Keratinocyte (primary cell): ENCODE measurements at regions not wholly inside any gene's neighbourhood (a gene's known extent, or its start where the extent isn't known, plus 50 kb on each side); places are given as distances from the start of the nearest gene placed in this dataset.

Source experiments
- DNase-seq: peaks from one replicate; pipeline ENCODE4 v3.0.0-alpha.2; 2011; ENCODE audit warnings: low read depth, missing footprints, low spot score
- FAIRE-seq: peaks from 2 replicates; lab custom pipeline; 2011; peaks lifted over from hg19 to GRCh38; lab: Jason Lieb, UNC
- H2AFZ ChIP-seq: 2 replicates; pipeline ENCODE4 v1.6.0; 2012; ENCODE audit warnings: low read length, control low read depth, inconsistent platforms; ENCODE audit not compliant: control insufficient read depth
- H3K27ac ChIP-seq: 2 replicates; pipeline ENCODE4 v1.5.1; 2011; ENCODE audit warnings: low read length; ENCODE audit not compliant: control insufficient read depth, insufficient read depth
- H3K27me3 ChIP-seq: 3 replicates; pipeline ENCODE4 v1.6.0; 2011; ENCODE audit warnings: low read length; ENCODE audit not compliant: control insufficient read depth, insufficient read depth; ENCODE audit errors: extremely low read depth
- H3K36me3 ChIP-seq, 2 experiments: 2 replicates in 1 of 2; 3 replicates in 1 of 2; pipeline ENCODE4 v1.5.1; 2011; ENCODE audit warnings: low read length in 2 of 2, mild to moderate bottlenecking in 1 of 2; ENCODE audit not compliant: control insufficient read depth in 2 of 2, insufficient read depth in 2 of 2; ENCODE audit errors: extremely low read depth in 1 of 2
- H3K4me1 ChIP-seq: 3 replicates; pipeline ENCODE4 v1.5.1; 2011; ENCODE audit warnings: low read length; ENCODE audit not compliant: control insufficient read depth, insufficient read depth; ENCODE audit errors: extremely low read depth
- H3K4me2 ChIP-seq: 3 replicates; pipeline ENCODE4 v1.6.0; 2011; ENCODE audit warnings: low read depth, low read length; ENCODE audit not compliant: control insufficient read depth, insufficient read depth; ENCODE audit errors: extremely low read depth
- H3K4me3 ChIP-seq, 3 experiments: fragments of 200-600 bp in 1 of 3; sonication (generic) in 1 of 3; 2 replicates in 2 of 3; 3 replicates in 1 of 3; pipeline ENCODE4 v1.5.1; 2011 to 2016; ENCODE audit warnings: low read length in 3 of 3, mild to moderate bottlenecking in 3 of 3, control low read depth in 2 of 3, inconsistent platforms in 1 of 3, low read depth in 1 of 3, mixed read lengths in 1 of 3, mixed run types in 1 of 3, moderate library complexity in 1 of 3; ENCODE audit not compliant: control insufficient read depth in 2 of 3, insufficient read depth in 2 of 3; ENCODE audit errors: extremely low read depth in 1 of 3
- H3K79me2 ChIP-seq: 2 replicates; pipeline ENCODE4 v1.6.0; 2012; ENCODE audit warnings: low read length; ENCODE audit not compliant: control insufficient read depth, insufficient read depth
- H3K9ac ChIP-seq: 3 replicates; pipeline ENCODE4 v1.6.0; 2011; ENCODE audit warnings: low read length; ENCODE audit not compliant: control insufficient read depth, insufficient read depth; ENCODE audit errors: extremely low read depth
- H3K9me1 ChIP-seq: 3 replicates; pipeline ENCODE4 v1.6.0; 2011; ENCODE audit warnings: low read length; ENCODE audit not compliant: control insufficient read depth, insufficient read depth; ENCODE audit errors: extremely low read depth
- H3K9me3 ChIP-seq: 2 replicates; pipeline ENCODE4 v1.5.1; 2012; ENCODE audit warnings: low read depth, low read length; ENCODE audit not compliant: control insufficient read depth
- H4K20me1 ChIP-seq: 3 replicates; pipeline ENCODE4 v1.6.0; 2011; ENCODE audit warnings: low read length; ENCODE audit not compliant: control insufficient read depth, insufficient read depth; ENCODE audit errors: extremely low read depth
- EZH2 ChIP-seq: IDR thresholded peaks from one replicate; pipeline ENCODE4 v1.6.1; 2012; ENCODE audit warnings: inconsistent platforms, mild to moderate bottlenecking, low read length, moderate library complexity
- dilution Hi-C: fragments of 300-500 bp; cut with MboI; formaldehyde crosslinking; loops from one replicate; pipeline ENCODE4 v1.7.0; 2020; ENCODE audit warnings: low sequenced_read_pairs; ENCODE audit not compliant: extremely low pct_ligation_motif_present
- TF ChIP-seq, protein P1 (sequence below), 3 experiments: IDR thresholded peaks in 1 of 3; conservative IDR thresholded peaks in 1 of 3; optimal IDR thresholded peaks in 1 of 3; 2 replicates in 2 of 3; 3 replicates in 1 of 3; pipeline versions ENCODE3 to v1.5.1; 2011; ENCODE audit warnings: low read length in 3 of 3, mild to moderate bottlenecking in 3 of 3, moderate library complexity in 2 of 3, control low read depth in 1 of 3, inconsistent platforms in 1 of 3; ENCODE audit not compliant: insufficient read depth in 2 of 3; ENCODE audit errors: extremely low read depth in 1 of 3

DNA sequence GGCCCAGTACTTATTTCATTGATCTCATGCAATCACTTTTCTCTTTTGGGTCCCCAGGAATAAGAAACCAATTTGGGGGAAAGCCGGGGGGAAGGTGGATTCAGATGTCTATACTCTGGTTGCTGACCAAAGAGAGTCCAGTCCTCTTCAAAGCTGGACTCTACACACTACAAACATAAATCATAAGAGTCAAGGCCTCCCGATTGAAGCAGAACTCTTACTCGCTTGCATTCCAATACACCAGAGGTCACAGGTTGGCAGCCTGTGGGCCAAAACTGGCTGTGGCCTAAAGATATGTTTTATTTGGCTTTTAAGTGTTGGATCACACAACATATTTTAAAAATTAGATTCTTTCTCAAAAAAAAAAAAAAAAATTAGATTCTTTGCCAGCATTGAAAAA, 311.4 kb upstream of the MSX2 start:
- Histone ChIP-seq H3K4me3 (no peak overlapping the region), H3K4me2 (no peak overlapping the region), H3K27ac (no peak overlapping the region), H3K36me3 (no peaks in the 10 kb centered on the region), H2AFZ (no peak overlapping the region), H3K27me3 (no peaks in the 10 kb centered on the region), H4K20me1 (no peaks in the 10 kb centered on the region), H3K9ac (no peak overlapping the region), H3K9me1 (no peaks in the 10 kb centered on the region), H3K79me2 (no peaks in the 10 kb centered on the region), H3K9me3 (no peaks in the 10 kb centered on the region), H3K4me1 (no peaks in the 10 kb centered on the region)
- DNase-seq (no peak), FAIRE-seq (no peak)
- dilution Hi-C loops, result no loop called here
- no peak for TF ChIP-seq EZH2
- TF ChIP-seq, protein P1, sequence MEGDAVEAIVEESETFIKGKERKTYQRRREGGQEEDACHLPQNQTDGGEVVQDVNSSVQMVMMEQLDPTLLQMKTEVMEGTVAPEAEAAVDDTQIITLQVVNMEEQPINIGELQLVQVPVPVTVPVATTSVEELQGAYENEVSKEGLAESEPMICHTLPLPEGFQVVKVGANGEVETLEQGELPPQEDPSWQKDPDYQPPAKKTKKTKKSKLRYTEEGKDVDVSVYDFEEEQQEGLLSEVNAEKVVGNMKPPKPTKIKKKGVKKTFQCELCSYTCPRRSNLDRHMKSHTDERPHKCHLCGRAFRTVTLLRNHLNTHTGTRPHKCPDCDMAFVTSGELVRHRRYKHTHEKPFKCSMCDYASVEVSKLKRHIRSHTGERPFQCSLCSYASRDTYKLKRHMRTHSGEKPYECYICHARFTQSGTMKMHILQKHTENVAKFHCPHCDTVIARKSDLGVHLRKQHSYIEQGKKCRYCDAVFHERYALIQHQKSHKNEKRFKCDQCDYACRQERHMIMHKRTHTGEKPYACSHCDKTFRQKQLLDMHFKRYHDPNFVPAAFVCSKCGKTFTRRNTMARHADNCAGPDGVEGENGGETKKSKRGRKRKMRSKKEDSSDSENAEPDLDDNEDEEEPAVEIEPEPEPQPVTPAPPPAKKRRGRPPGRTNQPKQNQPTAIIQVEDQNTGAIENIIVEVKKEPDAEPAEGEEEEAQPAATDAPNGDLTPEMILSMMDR (optimal IDR thresholded peaks at IDR 0.05 in 1 of 3, IDR thresholded peaks at IDR 0.05 in 1 of 3, conservative IDR thresholded peaks at IDR 0.05 in 1 of 3; ENCODE audit: extremely low read depth in 1 of 3, insufficient read depth in 2 of 3, low read length in 3 of 3), result no peak

DNA sequence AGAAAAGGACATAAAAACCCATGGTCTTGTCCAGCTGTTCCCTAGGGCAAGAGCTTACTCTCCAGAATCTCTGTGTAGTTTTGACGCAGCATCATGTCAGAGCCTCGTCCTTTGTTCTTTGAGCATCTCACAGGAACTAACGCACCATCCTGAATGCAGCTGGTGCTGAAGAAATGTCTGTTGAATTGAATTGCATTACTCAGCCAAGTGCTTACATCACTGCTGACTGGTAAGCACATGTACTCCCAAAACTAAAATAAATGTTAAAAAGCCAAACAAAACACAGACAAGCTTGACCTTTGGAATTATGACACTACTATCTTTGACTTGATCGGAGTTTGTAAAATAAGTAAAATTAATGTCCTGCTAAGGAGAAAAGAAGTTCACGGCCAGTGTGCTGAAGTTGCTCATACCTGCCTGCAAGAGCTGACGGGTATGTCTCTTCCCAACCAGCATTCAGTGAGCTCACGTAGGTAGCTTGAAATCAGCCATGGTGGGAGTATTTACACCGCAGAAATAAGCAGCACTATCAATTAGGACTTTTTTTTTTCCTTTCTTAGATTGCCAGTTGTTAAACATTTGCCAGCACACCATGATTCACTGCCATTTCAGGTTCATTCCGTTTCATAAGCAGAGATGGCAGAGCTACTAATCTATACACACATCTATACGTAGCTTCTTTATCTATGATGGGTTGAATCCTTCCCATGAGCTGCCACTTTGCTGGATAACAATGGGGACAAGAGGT, 310.6 kb upstream of the MSX2 start:
- DNase-seq, result no peak
- H2AFZ ChIP-seq, result no peak overlapping the region
- no peak overlapping the region for H3K27ac ChIP-seq
- dilution Hi-C loops, result no loop called here
- no peaks in the 10 kb centered on the region for H3K4me1 ChIP-seq
- H3K27me3 ChIP-seq, result no peaks in the 10 kb centered on the region
- H3K36me3 ChIP-seq, result no peaks in the 10 kb centered on the region
- no peaks in the 10 kb centered on the region for H3K9me1 ChIP-seq
- H3K79me2 ChIP-seq, result no peaks in the 10 kb centered on the region
- no peak overlapping the region for H3K4me2 ChIP-seq
- H3K4me3 ChIP-seq, result no peak overlapping the region
- no peaks in the 10 kb centered on the region for H3K9me3 ChIP-seq
- TF ChIP-seq, protein P1 (optimal IDR thresholded peaks at IDR 0.05 in 1 of 3, IDR thresholded peaks at IDR 0.05 in 1 of 3, conservative IDR thresholded peaks at IDR 0.05 in 1 of 3; ENCODE audit: extremely low read depth in 1 of 3, insufficient read depth in 2 of 3, low read length in 3 of 3), result no peak
- TF ChIP-seq EZH2, result no peak
- H4K20me1 ChIP-seq, result no peaks in the 10 kb centered on the region
- no peak overlapping the region for H3K9ac ChIP-seq
- FAIRE-seq, result no peak
